Glomerular visceral epithelial cell (primary cell): ENCODE measurements at regions not wholly inside any gene's neighbourhood (a gene's known extent, or its start where the extent isn't known, plus 50 kb on each side); places are given as distances from the start of the nearest gene placed in this dataset.

Experiments
- DNase-seq: peaks from one replicate; pipeline ENCODE4 v3.0.0-alpha.2; 2016; ENCODE audit errors: extremely low spot score

DNA sequence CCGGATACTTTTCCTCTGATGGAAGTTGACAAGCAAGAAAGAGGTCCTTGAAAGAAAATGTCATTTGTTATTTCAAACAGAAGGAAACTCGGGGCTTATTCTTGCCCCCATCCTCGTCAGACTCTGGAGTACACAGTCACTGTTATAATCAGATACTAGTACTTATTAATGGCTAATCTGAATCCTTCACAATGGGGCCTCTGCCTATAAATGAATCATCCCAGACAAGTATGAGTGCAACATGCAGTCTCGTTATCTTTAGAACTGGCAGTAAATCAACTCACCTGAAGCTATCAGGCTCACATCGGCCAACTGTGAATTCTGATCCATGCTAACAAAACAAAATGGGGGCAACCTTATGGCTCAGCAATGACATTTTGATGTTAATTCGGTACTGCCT lies 216.7 kb downstream of the GRIN2B start:
- DNase-seq: no peak

DNA sequence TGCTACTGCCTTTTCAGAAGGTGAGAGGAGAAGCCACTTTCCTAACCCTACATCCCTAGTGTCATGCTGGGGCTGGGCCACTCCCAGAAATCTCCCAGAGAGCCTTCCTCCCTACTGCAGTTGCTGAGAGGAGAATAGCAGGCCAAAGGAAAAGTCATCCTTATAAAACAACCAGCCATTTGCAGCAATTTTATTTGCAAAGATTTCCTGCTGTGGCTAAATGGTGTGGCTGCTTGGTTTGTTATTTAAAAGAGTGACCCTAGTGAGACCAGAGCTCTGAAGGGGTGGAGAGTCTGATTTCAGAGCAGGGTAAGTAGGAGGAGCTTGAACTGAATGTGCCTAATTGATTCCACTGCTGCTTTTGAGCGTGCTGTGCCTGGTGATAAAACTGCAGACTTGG lies 232.0 kb downstream of the GRIN2B start:
- DNase-seq: no peak

DNA sequence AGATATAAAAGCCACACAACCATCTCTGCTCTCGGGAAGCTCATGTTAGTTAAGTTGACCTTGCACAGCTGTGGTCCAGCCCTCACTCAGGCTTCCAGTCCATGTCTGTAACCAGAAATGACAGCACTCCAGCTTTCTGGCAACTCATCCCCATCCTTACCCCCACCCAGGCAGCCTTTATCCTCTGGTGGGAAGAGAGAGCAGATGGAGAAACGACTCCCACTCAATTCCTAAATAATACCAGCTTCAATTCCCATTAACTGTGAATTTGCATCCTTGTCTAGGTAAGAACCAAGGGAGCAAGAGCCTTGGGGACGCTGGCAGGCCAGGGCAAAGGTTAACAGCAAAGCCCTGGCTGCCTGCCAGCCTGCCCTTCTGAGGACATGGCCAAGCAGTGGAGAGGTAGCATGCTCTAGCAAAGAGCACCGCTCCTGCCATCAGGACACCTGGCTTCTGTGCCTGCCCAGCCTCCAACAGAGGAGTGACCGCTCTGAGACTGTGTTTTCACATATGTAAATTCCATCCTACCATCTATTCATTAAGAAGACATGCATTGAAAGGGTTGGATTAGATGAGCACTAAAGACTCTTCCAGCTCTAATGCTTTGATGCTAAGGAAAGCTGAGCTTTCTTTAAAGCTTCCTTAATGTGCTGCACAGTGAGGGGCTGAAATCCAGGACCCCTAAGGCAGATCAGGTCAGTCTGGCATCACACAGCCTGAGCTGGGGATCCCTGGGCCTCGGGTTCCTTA lies 236.1 kb downstream of the GRIN2B start:
- DNase-seq: no peak

DNA sequence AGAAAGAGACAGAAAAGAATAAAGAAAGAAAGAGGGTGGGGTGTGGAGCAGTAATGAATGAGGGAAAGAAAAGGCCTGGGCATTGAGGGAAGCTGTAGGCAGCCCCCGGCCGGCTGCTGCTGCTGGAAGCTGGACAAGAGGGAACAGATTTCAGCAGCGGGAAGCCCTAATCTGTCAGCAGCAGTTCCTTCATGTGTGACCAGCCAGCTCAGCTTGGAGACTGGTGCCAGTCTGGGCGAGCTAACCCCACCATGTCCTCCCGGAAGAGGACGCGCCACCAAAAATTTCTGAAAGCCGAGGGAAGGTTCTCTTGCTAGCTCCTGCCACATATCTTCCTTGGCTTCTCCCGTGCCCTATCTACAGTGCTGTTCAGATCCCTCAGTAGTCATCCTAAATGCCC lies 236.8 kb downstream of the GRIN2B start:
- no peak for DNase-seq

DNA sequence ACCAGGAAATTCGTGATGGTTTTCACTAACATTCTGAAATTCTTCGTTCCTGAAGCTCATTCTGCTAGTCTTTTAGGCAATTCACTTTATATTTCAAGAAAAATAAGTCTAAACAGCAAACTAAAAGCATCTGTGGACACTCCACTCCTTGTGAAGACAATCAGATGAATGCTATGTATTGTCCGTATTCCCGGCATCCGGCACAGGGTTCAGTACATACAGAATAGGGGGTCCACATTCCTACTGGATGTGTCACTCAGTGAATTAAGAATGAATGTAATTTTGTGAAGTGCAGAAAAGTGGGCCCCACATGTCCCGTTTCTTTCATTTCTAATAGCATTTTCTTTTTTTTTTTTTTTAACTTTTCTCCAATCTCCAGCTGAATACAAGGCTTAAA lies 241.3 kb downstream of the GRIN2B start:
- no peak for DNase-seq

DNA sequence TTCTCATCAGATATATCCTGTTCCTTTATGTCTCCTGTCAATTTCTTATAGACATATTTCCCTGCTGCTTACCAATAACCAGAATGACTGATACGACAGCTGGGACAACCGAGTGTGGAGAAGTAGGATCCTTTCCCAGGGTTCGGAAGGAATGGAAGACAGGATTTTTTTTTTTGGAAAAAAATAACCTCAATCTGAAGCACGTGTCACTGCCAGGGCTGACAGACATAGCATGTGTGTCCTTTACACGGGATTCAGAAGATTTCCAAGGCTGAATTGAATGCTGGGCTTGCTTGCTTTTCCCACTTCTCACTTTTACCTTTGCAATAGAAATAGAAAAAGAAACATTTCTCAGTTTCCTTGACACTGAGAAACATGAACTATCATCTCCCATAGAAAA lies 245.7 kb downstream of the GRIN2B start:
- no peak for DNase-seq

DNA sequence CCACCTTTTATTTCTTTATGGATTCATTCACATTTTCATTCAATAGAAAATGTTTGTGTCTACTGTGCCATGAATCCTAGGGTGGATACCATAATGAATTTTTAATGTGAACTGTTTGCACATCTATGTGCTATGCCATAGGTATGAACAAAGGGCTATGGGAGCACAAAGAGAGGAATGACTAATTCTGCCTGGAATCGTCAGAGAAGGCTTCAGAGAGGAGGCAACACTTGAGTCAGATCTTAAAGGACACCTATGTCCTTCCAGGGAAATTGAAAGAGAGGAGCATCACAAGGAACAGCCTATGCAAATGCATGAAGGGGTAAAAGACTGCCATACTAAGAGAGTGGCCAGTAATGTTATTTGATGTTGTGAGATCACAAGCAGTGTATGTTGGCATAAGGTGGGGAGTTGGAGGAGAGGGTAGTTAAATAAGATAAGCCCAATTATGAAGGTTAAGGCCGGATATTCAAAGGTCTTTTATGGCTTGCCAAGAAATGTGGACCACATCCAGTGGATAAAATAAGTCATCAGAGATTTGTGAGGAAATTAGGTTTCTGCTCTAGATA lies 246.7 kb downstream of the GRIN2B start:
- DNase-seq: no peak

DNA sequence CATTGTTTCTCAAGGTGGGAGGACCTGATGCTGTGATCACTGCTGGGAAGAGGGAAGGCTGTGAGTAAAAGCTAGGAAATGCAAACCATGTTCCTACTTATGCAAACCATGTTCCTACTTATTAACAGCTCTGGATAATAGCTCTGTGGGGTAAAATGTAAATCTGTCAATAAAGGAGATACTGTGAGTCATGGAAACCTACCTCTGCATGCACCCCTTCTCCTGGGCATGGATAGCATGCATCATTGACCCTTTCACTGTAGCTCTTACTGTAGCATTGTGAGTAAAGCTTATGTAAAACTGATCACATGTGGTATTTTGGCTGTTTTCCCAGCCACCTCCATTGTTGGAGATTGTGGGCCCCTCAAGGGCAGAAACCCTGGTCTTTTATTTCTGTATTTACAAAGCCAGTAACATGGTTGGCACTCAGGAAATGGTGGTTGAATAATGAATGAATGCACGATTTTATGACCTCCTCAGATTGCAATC lies 253.7 kb downstream of the GRIN2B start:
- no peak for DNase-seq

DNA sequence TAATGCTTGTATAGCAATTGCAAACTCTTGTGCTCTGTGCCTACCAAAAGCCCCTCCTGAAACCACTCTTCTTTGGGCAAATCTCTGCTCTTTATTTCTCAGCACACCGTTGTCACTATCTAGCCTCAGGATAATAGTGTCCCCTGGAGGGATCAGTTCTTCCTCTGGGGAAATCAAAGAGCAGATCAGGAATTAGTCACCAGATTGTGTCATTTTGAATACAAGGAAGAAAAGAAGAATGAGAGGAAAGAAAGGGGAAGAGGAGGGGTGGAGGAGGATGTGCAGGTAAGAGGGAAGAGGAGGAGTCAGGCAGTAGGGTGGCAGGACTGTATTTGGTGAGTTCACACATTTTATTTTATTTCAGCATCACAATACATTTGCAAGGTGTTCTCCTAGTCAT lies 256.4 kb downstream of the GRIN2B start:
- DNase-seq: no peak

DNA sequence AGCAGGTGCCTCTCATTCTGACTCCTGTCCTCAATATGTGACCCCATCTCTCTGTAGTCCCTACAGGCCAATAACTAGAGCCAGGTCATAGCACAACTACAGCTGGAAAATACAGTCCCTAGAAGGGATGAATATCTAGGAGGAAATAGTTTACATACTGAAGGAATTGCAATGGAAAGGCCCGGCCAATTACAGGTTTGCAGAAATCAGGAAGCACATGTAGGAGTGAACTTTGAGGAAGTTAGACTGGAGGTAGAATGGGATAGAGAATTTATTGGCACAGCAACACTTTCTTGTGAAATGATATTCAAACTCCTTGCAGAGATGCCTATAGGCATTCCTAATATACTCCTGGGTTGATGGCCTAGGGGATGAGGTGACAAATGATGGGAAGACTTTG lies 257.3 kb downstream of the GRIN2B start:
- no peak for DNase-seq

DNA sequence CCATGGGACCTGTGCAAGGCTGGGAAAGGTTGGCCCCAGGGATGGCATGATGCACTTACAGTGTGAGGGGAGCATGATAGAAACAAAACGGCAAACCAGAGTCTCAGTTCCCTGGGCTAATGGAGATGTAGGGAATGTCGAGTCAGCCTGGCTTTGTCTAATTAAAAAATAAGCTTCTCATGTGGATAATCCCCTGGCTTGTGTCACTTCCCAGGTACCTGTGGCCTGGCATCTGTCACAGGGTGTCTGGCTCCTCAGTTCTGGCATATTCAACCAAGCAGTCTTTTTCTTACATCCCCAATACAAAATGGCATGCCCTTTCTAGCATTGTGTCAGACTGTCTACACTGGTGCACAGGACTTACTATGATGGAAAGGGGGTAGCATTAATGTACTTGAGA lies 261.4 kb downstream of the GRIN2B start:
- DNase-seq: no peak

DNA sequence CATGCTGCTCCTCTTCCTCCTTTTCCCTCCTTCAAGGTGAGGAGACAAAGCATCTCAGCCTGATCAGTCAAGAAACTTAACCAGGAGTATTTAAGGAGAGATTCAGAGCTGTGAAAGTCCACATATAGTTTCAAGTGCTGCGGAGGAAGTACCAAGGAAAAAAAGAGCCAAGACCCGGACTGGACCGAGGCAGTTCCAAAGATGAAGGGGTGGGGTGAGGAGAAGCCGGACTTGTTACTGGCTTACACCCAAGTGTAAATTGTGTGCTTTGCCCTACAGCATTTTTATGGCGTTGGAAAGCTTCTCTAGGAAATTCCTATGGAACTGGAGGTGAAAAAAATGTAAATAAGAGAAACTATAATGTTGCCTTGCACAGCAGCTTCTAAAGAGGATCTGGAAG lies 263.1 kb downstream of the GRIN2B start:
- DNase-seq: no peak

DNA sequence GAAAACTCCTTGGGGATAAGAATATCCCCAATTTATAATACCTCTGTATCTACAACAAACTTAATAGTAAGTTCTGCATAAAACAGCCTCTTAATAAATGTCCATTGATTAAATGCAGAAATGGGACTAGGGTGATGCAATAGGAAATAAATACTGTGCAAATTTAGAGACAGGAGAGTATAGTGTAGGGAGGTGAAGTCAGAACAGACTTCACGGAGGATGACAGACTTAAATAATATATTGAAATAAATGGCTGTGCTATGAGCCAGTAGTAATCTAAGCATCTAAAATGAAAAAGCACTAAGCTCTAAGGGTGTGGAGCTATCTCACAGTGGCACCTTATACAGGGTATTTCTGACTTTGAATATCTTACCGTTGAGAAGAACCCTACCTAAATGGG lies 265.3 kb downstream of the GRIN2B start:
- no peak for DNase-seq

DNA sequence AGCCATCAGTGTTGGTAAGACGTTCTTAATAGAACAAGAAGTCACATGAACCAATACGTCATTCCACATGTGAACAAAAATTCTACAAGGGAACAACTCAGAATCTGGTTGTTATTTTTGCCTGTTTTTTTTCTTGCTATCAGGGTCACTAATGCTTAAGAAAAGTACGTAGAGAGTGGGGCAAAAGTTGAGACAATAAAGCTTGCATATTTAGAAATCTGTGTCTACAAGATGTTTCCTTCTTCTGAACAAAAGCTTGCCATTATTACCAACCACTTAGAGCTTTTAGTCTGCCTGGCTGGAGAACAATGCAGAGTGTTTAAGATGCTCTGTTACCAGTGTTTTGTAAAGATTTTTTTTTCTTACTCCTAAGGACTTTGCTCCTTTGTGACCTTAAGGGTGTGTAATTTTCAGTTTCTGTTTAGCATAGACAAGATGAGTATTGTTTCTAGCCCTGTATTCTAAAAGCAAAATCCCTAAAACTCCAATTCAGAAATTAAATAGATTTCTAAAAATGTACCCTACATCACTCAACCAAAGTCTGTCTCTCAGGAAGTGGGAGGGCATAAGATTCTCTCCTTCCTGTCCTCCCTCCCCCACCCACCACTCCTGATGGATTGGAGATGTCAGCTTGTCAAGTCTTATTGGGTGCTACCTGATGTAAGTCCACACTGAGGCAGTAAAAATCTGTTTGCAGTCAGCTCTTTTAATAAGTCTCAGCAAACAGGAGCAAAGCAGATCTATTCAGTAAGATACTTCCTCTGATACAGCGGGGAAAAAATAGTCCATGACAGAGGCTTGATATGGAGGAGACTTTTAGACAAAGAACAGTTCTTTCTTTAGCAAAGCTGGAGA lies 267.6 kb downstream of the GRIN2B start:
- no peak for DNase-seq

DNA sequence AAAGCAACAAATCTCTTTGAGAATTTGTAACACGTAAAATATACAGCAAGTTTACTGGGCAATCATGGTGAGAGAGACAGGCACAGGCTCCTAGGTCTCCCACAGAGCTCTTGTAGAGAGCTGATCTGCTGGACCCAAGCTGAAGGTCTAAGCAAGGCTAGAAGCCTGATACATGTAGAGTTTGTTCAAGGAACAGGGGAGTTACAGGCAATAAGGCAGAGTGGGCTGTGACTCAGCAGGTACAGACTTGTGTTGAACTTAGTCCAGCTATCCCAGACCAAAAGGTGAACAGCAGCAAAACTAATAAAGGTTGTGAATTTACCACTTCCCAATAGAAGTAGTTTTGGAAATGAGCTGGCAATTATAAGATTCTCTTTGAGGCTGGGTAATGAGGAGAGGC lies 273.6 kb downstream of the GRIN2B start:
- DNase-seq: no peak

DNA sequence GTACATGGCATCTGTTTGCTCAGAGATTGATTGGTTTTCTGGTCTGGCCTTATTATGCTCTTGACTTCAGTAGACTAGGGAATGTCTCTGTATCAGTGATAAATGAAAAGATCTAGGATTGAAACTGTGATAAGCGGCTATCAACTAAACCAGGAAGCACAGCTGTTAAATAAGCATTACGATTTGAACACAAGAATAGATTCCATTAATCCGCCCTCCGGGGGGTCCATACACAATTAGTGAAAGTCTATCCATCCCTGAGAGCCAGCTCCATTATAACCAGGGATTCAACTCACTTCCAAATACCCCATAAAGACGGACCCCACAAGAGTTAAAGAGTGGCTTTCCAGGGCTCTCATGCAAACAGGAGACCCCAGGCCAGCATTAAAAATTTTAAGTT lies 279.0 kb downstream of the GRIN2B start:
- DNase-seq: no peak

DNA sequence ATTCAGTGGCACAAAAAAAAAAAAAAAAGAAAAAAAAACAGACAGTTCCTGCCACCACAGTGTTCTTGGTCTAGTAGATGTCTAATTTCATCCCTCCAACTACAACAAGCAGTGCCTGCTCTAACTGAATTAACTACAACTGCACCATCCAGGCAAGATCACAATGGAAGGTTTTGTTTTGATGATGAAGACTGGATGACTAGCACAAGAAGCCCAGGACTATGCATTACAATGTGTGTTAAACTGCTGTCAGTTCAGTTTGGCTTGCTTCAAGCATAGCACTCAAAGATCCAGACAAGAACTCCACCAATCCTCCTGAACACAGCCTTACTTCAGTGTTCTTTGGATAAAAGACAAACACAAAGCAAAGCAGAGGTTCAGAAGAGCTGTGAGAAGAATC lies 279.9 kb downstream of the GRIN2B start:
- no peak for DNase-seq

DNA sequence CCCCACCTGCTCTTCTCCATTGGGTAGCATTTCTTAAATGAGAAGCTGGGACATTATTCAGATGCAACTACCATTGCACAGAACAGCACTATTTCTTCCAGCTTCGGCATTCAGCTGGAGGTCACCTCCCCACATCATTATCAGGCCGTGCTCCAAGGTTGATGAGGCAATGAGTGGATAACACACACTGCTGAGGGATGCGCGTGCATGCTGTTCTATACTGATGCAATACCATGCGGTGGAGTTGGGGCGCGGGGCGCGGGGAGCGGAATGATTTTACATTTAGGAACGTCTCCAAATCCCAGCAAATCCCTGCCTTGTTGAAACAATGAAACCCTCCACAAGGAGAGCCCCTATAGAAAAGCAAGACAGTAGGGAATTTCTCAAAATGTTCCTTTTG lies 283.4 kb downstream of the GRIN2B start:
- DNase-seq: no peak

DNA sequence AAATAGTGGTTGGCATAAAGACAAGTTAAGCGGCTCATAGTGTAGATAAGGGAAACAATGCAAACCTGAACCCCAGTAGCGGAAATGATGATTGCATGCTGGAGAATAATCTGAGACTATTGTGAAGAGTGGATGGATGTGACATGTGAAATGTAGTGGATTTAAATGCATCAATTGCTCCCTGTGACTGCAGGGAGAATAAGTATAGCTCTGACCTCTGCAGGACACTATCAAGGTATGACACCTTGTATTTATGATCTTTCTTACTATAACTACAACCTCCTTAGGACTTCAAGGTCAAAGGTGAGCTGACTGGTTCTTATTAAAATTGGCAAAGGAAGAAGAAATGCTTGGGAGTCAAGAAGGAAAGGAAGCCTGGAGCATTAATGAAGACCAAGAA lies 285.6 kb downstream of the GRIN2B start:
- DNase-seq: no peak

DNA sequence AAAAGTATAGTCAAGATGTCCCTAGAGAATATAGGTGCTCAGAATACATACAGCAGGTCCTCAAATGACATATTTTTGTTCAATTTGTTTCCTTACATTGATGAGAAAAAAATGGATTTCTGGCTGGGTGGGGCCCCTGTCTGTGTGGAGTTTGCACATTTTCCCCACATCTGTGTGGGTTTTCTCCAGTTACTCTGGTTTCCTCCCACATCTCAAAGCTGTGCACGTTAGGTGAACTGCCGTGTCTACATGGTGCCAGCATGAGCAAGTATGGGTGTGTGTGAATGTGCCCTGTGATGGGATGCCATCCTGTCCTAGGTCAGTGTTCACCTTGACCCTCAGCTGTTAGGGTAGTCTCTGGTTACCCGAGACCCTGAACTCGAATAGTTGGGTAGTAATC lies 289.1 kb downstream of the GRIN2B start:
- no peak for DNase-seq

DNA sequence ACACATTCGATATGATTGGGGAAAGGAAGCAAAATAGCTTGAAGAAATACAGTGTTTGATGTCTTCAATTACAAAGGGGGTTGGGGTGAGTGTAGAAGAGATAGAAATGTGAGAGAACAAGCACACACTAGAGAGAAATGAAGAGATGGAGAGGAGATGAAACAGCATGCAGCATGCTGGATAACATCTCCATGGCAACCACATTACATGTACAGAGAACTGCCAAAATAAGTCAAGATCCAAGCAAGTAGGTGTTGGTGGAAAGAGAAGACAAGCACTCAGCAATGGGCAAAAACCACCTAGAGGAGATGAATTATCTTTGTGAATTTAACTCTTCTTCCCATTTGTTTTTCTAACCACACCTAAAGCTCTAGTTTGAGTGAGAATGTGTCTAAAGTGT lies 289.8 kb downstream of the GRIN2B start:
- DNase-seq: no peak

DNA sequence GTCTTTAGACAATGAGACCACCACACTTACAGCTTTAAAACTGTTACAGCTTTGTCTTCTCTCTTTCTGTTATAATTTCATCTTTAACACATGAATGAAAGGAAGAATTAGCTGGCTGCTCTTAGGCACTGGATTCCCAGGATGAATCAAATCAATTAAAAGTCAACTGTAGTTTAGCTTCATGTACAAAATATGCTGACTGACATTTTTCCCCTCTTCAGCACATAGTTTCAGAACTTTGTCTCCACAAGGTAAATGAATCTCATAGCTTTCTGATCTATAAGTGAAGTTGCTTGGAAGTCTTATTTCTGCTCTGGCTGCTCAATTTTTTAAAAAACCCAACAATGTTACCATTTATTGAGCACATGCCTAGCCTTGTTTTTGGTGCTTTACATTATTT lies 293.8 kb downstream of the GRIN2B start:
- DNase-seq: no peak

DNA sequence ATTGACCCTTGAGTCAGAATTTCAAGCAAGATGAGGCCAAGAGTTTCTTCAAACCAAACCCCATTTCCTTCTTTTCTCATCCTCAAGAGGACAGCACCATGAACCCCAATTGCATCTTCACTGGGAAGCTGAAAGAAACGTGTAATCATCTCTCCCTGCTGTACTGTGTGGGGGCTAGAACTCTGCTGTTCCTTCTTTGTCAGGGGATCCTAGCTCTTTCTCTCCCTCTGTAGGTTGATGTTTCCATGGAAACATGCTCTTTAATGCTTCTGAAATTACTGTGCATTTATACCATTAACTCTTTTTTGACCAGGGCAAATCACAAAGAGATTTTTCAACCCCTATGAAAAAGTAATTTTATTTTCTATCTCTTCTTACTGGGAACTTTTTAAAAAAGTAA lies 295.1 kb downstream of the GRIN2B start:
- DNase-seq: no peak
